Hepatocyte (in vitro differentiated cells): ENCODE measurements at regions not wholly inside any gene's neighbourhood (a gene's known extent, or its start where the extent isn't known, plus 50 kb on each side); places are given as distances from the start of the nearest gene placed in this dataset.

Source experiments
- DNase-seq: peaks from one replicate; pipeline ENCODE4 v3.0.0-alpha.2; 2016; ENCODE audit warnings: low spot score
- H2AFZ ChIP-seq: fragments of 200-600 bp; sonication (generic); 2 replicates; pipeline ENCODE4 v1.6.0; 2016; ENCODE audit warnings: antibody characterized with exemption, mild to moderate bottlenecking
- H3K27ac ChIP-seq: fragments of 200-600 bp; sonication (generic); 2 replicates; pipeline ENCODE4 v1.5.1; 2016; ENCODE audit warnings: mild to moderate bottlenecking
- H3K27me3 ChIP-seq: fragments of 200-600 bp; sonication (generic); 2 replicates; pipeline ENCODE4 v1.6.1; 2016
- H3K36me3 ChIP-seq: fragments of 200-600 bp; sonication (generic); replicated peaks from 2 replicates; pipeline ENCODE4 v1.5.1; 2016; ENCODE audit warnings: low read depth; ENCODE audit not compliant: insufficient read depth
- H3K4me1 ChIP-seq: fragments of 200-600 bp; sonication (generic); 2 replicates; pipeline ENCODE4 v1.5.1; 2016; ENCODE audit warnings: mild to moderate bottlenecking, moderate library complexity; ENCODE audit not compliant: insufficient read depth
- H3K4me2 ChIP-seq: fragments of 200-600 bp; sonication (generic); 2 replicates; pipeline ENCODE4 v1.6.0; 2016
- H3K4me3 ChIP-seq: fragments of 200-600 bp; sonication (generic); 2 replicates; pipeline ENCODE4 v1.5.1; 2016; ENCODE audit warnings: mild to moderate bottlenecking
- H3K79me2 ChIP-seq: fragments of 200-600 bp; sonication (generic); 2 replicates; pipeline ENCODE4 v1.6.0; 2017; ENCODE audit warnings: mild to moderate bottlenecking
- H3K9me2 ChIP-seq: fragments of 200-600 bp; sonication (generic); replicated peaks from 2 replicates; pipeline ENCODE4 v1.6.0; 2017; ENCODE audit warnings: mild to moderate bottlenecking; ENCODE audit not compliant: insufficient read depth
- H3K9me3 ChIP-seq: fragments of 200-600 bp; sonication (generic); 2 replicates; pipeline ENCODE4 v1.5.1; 2016; ENCODE audit warnings: low read depth, mild to moderate bottlenecking
- H4K20me1 ChIP-seq: fragments of 200-600 bp; sonication (generic); 2 replicates; pipeline ENCODE4 v1.6.0; 2016; ENCODE audit warnings: mild to moderate bottlenecking; ENCODE audit not compliant: insufficient read depth, poor library complexity, severe bottlenecking
- CTCF ChIP-seq: fragments of 200-600 bp; sonication (generic); IDR thresholded peaks from 2 replicates; pipeline ENCODE4 v1.5.1; 2016; ENCODE audit warnings: antibody characterized with exemption, mild to moderate bottlenecking; ENCODE audit not compliant: poor library complexity
- EZH2 ChIP-seq: fragments of 200-600 bp; sonication (generic); IDR thresholded peaks from 2 replicates; pipeline ENCODE4 v1.6.1; 2016; ENCODE audit warnings: antibody characterized with exemption, mild to moderate bottlenecking, borderline replicate concordance
- EZH2phosphoT487 ChIP-seq: fragments of 200-600 bp; sonication (generic); IDR thresholded peaks from one replicate; pipeline ENCODE4 v1.6.1; 2018; ENCODE audit warnings: antibody characterized with exemption, mild to moderate bottlenecking, low read depth, moderate library complexity; ENCODE audit not compliant: unreplicated experiment, severe bottlenecking
- WGBS: methylation state at CpG from one replicate; pipeline ENCODE4 v1.1.6; 2016; ENCODE audit warnings: low lambda C conversion rate; ENCODE audit errors: missing lambda C conversion rate; 5-methylcytosine and 5-hydroxymethylcytosine counted together

DNA sequence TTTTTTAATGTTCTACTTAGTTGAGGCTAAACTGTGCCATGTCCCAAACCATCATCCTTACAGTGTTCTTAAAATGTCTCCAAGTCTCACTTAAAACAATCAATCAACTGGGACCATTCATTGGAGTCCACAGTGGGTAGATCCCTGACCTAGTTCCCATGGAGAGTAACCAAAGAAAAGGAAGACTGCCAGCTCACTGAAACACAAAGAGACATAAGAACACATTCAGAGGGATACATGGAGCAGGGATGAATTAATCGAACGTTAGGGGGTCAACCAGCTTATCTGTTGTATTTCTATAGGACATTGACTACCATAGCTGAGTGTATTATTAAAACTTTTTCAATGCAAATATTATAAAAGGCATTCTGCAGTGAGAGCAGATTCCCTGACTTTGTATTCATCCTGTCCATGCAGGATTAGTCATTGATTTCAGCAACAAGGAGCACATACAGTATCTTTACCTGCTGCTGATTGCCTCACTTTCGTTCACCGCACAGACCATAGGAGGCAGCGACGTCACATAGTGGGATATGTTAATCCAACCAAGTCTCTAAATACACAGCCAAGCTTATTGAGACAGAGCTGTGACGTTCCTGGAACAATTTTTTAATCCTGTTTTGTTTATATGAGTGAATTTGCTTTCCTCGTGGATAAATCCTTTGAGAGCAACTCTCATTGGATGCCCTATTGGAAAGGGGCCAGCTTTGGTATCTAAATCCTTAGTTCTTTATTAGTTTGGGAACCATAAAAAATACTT is 364.9 kb upstream of the RBMS3 start:
- Histone ChIP-seq H3K4me1 (peaks cover 16% of the 10 kb centered on the region), H3K27me3 (no peaks in the 10 kb centered on the region), H4K20me1 (no peaks in the 10 kb centered on the region), H3K4me3 (no peak overlapping the region), H3K4me2 (peak overlapping the region; percentile 63), H3K79me2 (no peaks in the 10 kb centered on the region), H3K27ac (peak overlapping the region; percentile 74), H3K9me2 (no peaks in the 10 kb centered on the region), H3K36me3 (no peaks in the 10 kb centered on the region), H3K9me3 (no peaks in the 10 kb centered on the region), H2AFZ (no peak overlapping the region)
- 44% methylated on average over 8 of the region's 8 CpGs for WGBS
- DNase-seq = peak; percentile 66
- TF ChIP-seq EZH2 (no peak), EZH2phosphoT487 (no peak), CTCF (no peak)

- Histone ChIP-seq H3K27ac (peak overlapping the region; percentile 74), H3K79me2 (no peaks in the 10 kb centered on the region), H4K20me1 (no peaks in the 10 kb centered on the region), H3K9me2 (no peaks in the 10 kb centered on the region), H2AFZ (peak overlapping the region; percentile 2), H3K9me3 (no peaks in the 10 kb centered on the region), H3K36me3 (no peaks in the 10 kb centered on the region), H3K27me3 (no peaks in the 10 kb centered on the region), H3K4me3 (no peak overlapping the region), H3K4me2 (peak overlapping the region; percentile 63), H3K4me1 (peaks cover 9% of the 10 kb centered on the region)
- 59% methylated on average over 16 of the region's 16 CpGs for WGBS
- TF ChIP-seq CTCF = peak; percentile 51
- no peak for TF ChIP-seq EZH2phosphoT487
- peak; percentile 62 for DNase-seq
Observed at GRCh38 chr3:28916713-28917499, 364.0 kb upstream of the RBMS3 start.

- no peaks in the 10 kb centered on the region for H3K27me3 ChIP-seq
- 60% methylated on average over 4 of the region's 4 CpGs for WGBS
- no peaks in the 10 kb centered on the region for H3K36me3 ChIP-seq
Observed at GRCh38 chr3:28917895-28918475, 362.9 kb upstream of the RBMS3 start.

More at GRCh38 chr3:28917895-28918475, 362.9 kb upstream of the RBMS3 start:
- no peak overlapping the region for H3K4me3 ChIP-seq
- no peak overlapping the region for H3K27ac ChIP-seq
- no peaks in the 10 kb centered on the region for H3K79me2 ChIP-seq
- H4K20me1 ChIP-seq = no peaks in the 10 kb centered on the region
- H2AFZ ChIP-seq = no peak overlapping the region
- no peaks in the 10 kb centered on the region for H3K4me1 ChIP-seq
- H3K9me2 ChIP-seq = no peaks in the 10 kb centered on the region
- no peak for DNase-seq
- H3K4me2 ChIP-seq = no peak overlapping the region
- no peaks in the 10 kb centered on the region for H3K9me3 ChIP-seq
- TF ChIP-seq EZH2phosphoT487 = no peak
- no peak for TF ChIP-seq CTCF
- TF ChIP-seq EZH2 = no peak
